ENCODE measurements at regions not wholly inside any gene's neighbourhood (a gene's known extent, or its start where the extent isn't known, plus 50 kb on each side); places are given as distances from the start of the nearest gene placed in this dataset.

DNA sequence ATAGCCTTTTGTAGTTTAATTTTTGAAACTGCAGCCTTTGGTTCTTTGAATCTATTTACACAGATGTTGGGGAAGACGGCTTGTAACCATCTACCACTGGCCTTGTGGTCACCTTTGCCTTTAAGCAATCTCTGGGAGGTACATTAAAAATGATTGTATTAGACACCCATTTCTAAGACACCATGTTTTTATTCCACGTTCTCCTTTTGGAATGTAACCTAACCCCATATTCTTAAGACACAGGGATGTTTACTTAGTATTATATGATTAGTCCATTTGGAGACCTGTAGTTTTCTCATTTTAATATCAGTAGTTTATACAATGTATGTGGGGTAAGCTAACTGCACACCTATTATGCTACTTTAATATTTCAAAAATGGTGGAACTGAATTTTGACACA, 175.1 kb upstream of the PLSCR5 start:
- ATAC-seq (replicated peaks in 1 of 2) (no peak), DNase-seq (no peak)
- no peaks in the 10 kb centered on the region for H3K4me1 Mint-ChIP-seq (ENCODE audit: low read depth)
- H3K27me3 Mint-ChIP-seq (ENCODE audit: low read depth), result no peaks in the 10 kb centered on the region
- H3K27ac Mint-ChIP-seq, result no peak overlapping the region
- H3K9me3 Mint-ChIP-seq, result peaks cover 0 to 1% of the 10 kb centered on the region in 2 donors
- no peaks in the 10 kb centered on the region for H3K36me3 Mint-ChIP-seq (ENCODE audit: insufficient read depth in 2 of 2)
- H3K4me3 Mint-ChIP-seq, result no peak overlapping the region

DNA sequence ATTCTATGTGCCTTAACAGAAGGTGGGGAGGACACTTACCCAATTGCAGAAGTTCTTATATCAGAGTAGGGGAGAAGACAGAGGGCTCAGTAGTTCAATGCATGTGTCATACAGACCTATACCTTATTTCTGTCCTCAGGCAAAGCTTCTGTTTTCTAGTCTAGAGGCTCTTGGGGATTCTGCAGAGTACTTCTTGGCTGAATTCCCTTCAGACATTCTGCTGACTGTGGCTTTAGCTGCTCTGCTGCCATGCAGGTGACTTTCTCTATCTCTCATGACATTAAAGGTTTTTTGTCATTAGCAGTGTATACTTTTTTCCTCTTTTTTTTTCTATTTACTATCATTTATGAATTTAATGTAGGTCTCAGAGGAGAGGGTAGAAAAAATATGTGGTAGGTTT, 172.8 kb upstream of the PLSCR5 start:
- H3K36me3 Mint-ChIP-seq (ENCODE audit: insufficient read depth in 2 of 2), result no peaks in the 10 kb centered on the region
- ATAC-seq (replicated peaks in 1 of 2) (no peak), DNase-seq (no peak)
- no peaks in the 10 kb centered on the region for H3K27me3 Mint-ChIP-seq (ENCODE audit: low read depth)
- H3K27ac Mint-ChIP-seq, result no peak overlapping the region
- H3K4me1 Mint-ChIP-seq (ENCODE audit: low read depth), result no peaks in the 10 kb centered on the region
- H3K9me3 Mint-ChIP-seq, result peaks cover 0 to 1% of the 10 kb centered on the region in 2 donors
- no peak overlapping the region for H3K4me3 Mint-ChIP-seq

DNA sequence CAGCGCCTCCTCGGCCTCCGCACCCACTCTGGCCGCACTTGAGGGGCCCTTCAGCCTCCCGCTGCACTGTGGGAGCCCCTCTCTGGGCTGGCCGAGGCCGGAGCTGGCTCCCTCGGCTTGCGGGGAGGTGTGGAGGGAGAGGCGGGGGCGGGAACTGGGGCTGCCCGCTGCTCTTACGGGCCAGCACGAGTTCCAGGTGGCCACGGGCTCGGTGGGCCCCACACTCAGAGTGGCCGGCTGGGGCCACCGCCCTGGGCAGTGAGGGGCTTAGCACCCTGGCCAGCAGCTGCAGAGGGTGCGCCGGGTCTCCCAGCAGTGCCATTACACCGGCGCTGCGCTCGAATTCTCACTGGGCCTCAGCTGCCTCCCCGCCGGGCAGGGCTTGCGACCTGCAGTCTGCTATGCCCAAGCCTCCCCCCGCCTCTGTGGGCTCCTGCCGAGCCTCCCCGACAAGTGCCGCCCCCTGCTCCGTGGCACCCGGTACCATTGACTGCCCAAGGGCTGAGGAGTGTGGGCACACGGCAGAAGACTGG, 167.1 kb upstream of the PLSCR5 start:
- no peak overlapping the region for H3K4me3 Mint-ChIP-seq
- ATAC-seq (replicated peaks in 1 of 2) (no peak), DNase-seq (no peak)
- H3K36me3 Mint-ChIP-seq (ENCODE audit: insufficient read depth in 2 of 2), result no peaks in the 10 kb centered on the region
- H3K9me3 Mint-ChIP-seq, result peaks cover 0 to 3% of the 10 kb centered on the region in 2 donors
- H3K27me3 Mint-ChIP-seq (ENCODE audit: low read depth), result no peaks in the 10 kb centered on the region
- H3K27ac Mint-ChIP-seq, result no peak overlapping the region
- no peaks in the 10 kb centered on the region for H3K4me1 Mint-ChIP-seq (ENCODE audit: low read depth)

DNA sequence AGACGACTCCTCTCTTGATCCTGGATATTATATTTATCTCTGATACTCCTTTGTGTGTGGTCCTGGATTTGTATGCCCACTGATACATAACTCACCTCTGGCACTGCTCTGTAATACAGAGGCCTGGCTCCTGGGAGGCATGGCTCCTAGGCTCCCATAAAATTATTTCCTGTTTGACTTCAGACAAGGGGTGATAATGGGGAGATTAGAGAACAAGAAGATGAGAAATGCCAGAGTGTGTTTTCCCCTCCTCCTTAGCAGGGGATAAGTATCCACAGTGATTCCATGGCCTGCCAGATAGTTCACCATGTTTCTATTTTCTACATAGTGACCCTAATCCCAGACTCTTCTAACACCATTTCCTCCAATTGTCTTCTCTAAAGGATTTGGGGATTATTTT, 165.7 kb upstream of the PLSCR5 start:
- H3K27me3 Mint-ChIP-seq (ENCODE audit: low read depth), result no peaks in the 10 kb centered on the region
- no peak overlapping the region for H3K4me3 Mint-ChIP-seq
- H3K36me3 Mint-ChIP-seq (ENCODE audit: insufficient read depth in 2 of 2), result no peaks in the 10 kb centered on the region
- no peak overlapping the region for H3K27ac Mint-ChIP-seq
- DNase-seq (no peak), ATAC-seq (replicated peaks in 1 of 2) (no peak)
- H3K9me3 Mint-ChIP-seq, result peaks cover 0 to 3% of the 10 kb centered on the region in 2 donors
- no peaks in the 10 kb centered on the region for H3K4me1 Mint-ChIP-seq (ENCODE audit: low read depth)

DNA sequence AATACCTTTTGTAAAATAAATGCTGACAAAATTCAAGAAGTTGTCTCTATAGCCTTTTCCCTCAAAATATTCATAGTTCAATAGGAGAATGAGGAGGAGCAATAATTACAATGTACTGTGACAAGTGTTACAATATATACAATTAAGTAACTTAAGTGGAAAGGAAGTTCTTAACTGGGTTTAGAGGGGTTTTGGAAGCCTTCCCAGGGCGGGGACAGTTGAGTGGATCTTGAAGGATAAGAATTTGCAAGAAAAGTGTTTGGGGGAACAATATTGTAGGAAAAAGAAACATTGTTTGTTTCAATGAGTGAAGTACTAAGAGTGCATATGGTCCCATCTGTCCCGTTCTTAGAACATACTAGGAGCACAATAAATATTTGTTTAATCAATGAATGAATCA, 165.2 kb upstream of the PLSCR5 start:
- Mint-ChIP-seq H3K4me1 (ENCODE audit: low read depth) (no peaks in the 10 kb centered on the region), H3K36me3 (ENCODE audit: insufficient read depth in 2 of 2) (no peaks in the 10 kb centered on the region), H3K9me3 (peaks cover 0 to 3% of the 10 kb centered on the region in 2 donors), H3K27me3 (ENCODE audit: low read depth) (no peaks in the 10 kb centered on the region), H3K27ac (no peak overlapping the region), H3K4me3 (no peak overlapping the region)
- DNase-seq (no peak), ATAC-seq (replicated peaks in 1 of 2) (no peak)

DNA sequence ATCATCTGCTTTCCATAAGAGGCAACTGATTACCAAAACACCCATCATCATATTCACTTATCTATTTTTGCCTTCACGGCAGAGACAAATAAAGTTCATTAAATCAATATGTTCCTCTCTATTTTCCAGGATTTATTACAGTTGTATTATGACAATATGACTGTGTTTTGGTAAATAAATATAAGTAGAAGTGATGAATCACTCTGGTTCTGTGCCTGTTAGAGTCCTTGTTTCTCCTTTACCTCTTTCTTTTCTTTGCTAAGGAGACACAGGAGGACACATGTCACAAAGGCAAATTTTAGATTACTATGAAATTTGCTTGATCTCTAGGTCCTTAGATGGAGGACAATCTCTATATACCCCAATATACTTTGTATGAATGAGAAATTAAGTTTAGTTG, 152.6 kb upstream of the PLSCR5 start:
- no peak overlapping the region for H3K4me3 Mint-ChIP-seq
- H3K4me1 Mint-ChIP-seq (ENCODE audit: low read depth), result no peaks in the 10 kb centered on the region

DNA sequence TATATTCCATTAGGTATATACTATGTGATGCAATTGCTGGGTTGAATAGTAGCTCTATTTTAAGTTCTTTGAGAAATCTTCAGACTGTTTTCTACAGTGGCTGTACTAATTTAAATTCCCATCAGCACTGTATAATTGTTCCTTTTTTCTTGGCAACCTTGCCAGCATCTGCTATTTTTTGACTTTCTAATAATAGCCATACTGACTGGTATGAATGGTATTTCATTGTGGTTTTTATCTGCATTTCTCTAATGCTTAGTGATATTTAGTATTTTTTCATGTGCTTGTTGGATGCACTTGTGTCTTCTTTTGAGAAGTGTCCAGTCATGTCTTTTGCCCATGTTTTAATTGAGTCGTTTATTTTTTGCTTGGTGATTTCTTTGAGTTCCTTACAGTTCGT, 145.1 kb upstream of the PLSCR5 start:
- no peaks in the 10 kb centered on the region for H3K27me3 Mint-ChIP-seq (ENCODE audit: low read depth)
- no peak overlapping the region for H3K4me3 Mint-ChIP-seq
- DNase-seq, result no peak
- ATAC-seq (replicated peaks in 1 of 2), result no peak
- no peaks in the 10 kb centered on the region for H3K4me1 Mint-ChIP-seq (ENCODE audit: low read depth)
- no peak overlapping the region for H3K27ac Mint-ChIP-seq
- peaks cover 0 to 8% of the 10 kb centered on the region in 2 donors for H3K9me3 Mint-ChIP-seq
- peaks cover 0 to 2% of the 10 kb centered on the region in 2 donors for H3K36me3 Mint-ChIP-seq (ENCODE audit: insufficient read depth in 2 of 2)

More for the DNA sequence above, 152.6 kb upstream of the PLSCR5 start:
- ATAC-seq (replicated peaks in 1 of 2) (no peak), DNase-seq (no peak)
- H3K27me3 Mint-ChIP-seq (ENCODE audit: low read depth), result no peaks in the 10 kb centered on the region
- H3K36me3 Mint-ChIP-seq (ENCODE audit: insufficient read depth in 2 of 2), result no peaks in the 10 kb centered on the region
- no peak overlapping the region for H3K27ac Mint-ChIP-seq
- H3K9me3 Mint-ChIP-seq, result peaks cover 0 to 4% of the 10 kb centered on the region in 2 donors

DNA sequence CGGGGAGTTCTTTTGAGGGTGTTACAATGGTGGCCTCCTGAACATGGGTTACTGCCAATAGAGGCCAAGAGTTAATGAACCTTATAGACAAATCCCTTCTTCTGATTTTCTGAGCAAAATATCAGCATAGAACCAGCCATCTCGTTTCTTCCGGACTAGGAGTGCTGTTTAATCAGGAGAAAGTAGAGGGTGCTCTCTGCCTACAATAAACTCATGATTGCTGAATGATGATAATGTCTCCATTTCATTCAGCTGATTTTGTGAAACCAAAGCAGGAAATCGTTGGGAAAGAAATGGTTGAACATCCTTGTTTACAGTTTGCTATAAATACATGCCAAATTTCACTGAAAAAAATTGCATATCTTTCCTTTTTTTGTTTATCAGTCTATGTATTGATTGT, 142.8 kb upstream of the PLSCR5 start:
- no peak for DNase-seq
- peaks cover 4% of the 10 kb centered on the region in 2 donors for H3K9me3 Mint-ChIP-seq
- H3K4me3 Mint-ChIP-seq, result no peak overlapping the region
- no peaks in the 10 kb centered on the region for H3K4me1 Mint-ChIP-seq (ENCODE audit: low read depth)
- H3K36me3 Mint-ChIP-seq (ENCODE audit: insufficient read depth in 2 of 2), result peaks cover 0 to 2% of the 10 kb centered on the region in 2 donors
- H3K27ac Mint-ChIP-seq, result no peak overlapping the region
- H3K27me3 Mint-ChIP-seq (ENCODE audit: low read depth), result no peaks in the 10 kb centered on the region
- no peak for ATAC-seq (replicated peaks in 1 of 2)

DNA sequence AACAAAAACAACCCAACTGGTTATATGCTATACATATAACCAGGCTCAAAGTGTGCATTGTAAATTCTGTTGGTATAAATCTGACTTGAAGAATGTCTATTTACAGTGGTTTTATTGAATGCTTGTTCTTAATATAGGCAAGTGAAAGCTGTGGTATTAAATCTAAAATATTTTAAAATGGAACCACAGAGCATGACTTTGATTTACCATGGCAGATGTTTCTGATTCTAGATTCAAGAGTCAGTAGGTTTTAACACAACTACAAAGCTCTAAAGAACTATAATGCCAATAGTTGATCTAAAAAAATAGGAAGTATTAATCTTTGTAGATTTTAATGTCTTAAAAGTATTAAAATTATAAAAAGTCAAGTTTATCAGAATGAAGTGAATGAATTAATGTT, 141.9 kb upstream of the PLSCR5 start:
- Mint-ChIP-seq H3K36me3 (ENCODE audit: insufficient read depth in 2 of 2) (no peaks in the 10 kb centered on the region), H3K9me3 (peaks cover 2 to 4% of the 10 kb centered on the region in 2 donors), H3K27ac (no peak overlapping the region), H3K4me1 (ENCODE audit: low read depth) (no peaks in the 10 kb centered on the region), H3K4me3 (no peak overlapping the region), H3K27me3 (ENCODE audit: low read depth) (no peaks in the 10 kb centered on the region)
- DNase-seq (no peak), ATAC-seq (replicated peaks in 1 of 2) (no peak)

DNA sequence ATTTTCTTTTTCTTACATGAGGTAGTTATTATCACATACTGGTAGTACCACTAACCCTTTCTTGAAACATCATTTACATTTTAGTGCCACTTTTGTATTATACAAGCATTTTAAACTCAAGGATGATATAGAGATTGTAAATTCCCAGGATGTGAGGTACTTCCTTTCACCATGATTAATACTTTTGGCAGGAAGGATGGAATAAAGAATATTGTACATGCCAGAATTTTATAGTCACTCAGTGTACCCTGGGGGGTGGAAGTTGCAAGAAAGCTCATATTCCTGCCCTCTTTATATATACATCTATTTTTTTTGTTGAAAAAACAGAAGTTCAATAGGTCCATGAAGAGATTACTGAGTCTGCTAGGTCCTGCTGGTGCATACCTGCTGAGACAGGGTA, 141.0 kb upstream of the PLSCR5 start:
- H3K4me1 Mint-ChIP-seq (ENCODE audit: low read depth), result no peaks in the 10 kb centered on the region
- H3K36me3 Mint-ChIP-seq (ENCODE audit: insufficient read depth in 2 of 2), result no peaks in the 10 kb centered on the region
- no peak overlapping the region for H3K4me3 Mint-ChIP-seq
- H3K27me3 Mint-ChIP-seq (ENCODE audit: low read depth), result no peaks in the 10 kb centered on the region
- DNase-seq (no peak), ATAC-seq (replicated peaks in 1 of 2) (no peak)
- H3K9me3 Mint-ChIP-seq, result peaks cover 2 to 4% of the 10 kb centered on the region in 2 donors
- H3K27ac Mint-ChIP-seq, result no peak overlapping the region

DNA sequence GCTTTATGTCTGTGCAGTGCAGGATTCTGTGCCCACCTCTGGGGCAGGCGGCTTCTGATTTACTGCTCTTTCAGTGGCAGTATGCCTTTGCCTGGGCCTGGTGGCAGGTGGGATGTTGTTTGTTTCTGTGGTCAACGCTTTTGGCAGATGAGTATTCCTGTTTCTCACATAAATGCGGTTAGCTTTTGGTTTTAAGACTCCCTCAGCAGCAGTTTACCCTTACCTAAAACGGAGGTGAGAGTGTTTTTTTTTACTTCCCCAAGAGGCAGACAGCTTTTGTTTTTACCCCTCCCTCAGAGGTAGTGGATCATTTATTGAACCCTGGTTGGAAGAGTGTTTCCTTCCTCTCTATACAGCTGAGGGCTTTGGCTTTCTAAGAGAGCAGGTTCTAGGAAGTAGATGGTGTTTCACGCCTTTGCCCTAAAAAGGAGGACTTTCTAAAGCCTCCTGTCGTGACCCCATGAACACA, 134.1 kb upstream of the PLSCR5 start:
- no peak for DNase-seq
- H3K4me3 Mint-ChIP-seq, result no peak overlapping the region
- no peak overlapping the region for H3K27ac Mint-ChIP-seq
- peaks cover 0 to 2% of the 10 kb centered on the region in 2 donors for H3K36me3 Mint-ChIP-seq (ENCODE audit: insufficient read depth in 2 of 2)
- H3K27me3 Mint-ChIP-seq (ENCODE audit: low read depth), result no peaks in the 10 kb centered on the region
- peaks cover 0 to 1% of the 10 kb centered on the region in 2 donors for H3K9me3 Mint-ChIP-seq
- no peak for ATAC-seq (replicated peaks in 1 of 2)
- no peaks in the 10 kb centered on the region for H3K4me1 Mint-ChIP-seq (ENCODE audit: low read depth)

DNA sequence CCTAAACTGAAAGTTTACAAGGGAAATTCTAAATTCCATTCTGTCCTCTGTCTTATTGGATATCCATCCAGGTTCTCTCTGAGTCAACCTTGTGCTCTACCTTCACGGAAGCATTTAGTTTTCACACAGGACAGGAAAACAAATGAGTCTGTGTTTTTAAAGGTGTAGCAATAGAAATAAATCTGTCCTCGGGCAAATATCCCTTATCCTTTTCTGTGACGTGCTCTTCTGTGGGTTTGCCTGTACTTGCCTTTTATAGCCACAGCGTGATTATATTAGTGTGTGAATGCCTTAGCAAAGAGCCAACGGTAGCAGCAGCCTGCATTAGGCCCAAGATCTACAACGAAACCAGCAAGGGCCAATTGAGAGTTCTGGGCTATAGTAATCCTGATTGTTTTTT, 127.2 kb upstream of the PLSCR5 start:
- Mint-ChIP-seq H3K27me3 (ENCODE audit: low read depth) (no peaks in the 10 kb centered on the region), H3K36me3 (ENCODE audit: insufficient read depth in 2 of 2) (peaks cover 0 to 2% of the 10 kb centered on the region in 2 donors), H3K27ac (no peak overlapping the region), H3K4me3 (no peak overlapping the region), H3K9me3 (peaks cover 1 to 2% of the 10 kb centered on the region in 2 donors), H3K4me1 (ENCODE audit: low read depth) (no peaks in the 10 kb centered on the region)
- DNase-seq (no peak), ATAC-seq (replicated peaks in 1 of 2) (no peak)

DNA sequence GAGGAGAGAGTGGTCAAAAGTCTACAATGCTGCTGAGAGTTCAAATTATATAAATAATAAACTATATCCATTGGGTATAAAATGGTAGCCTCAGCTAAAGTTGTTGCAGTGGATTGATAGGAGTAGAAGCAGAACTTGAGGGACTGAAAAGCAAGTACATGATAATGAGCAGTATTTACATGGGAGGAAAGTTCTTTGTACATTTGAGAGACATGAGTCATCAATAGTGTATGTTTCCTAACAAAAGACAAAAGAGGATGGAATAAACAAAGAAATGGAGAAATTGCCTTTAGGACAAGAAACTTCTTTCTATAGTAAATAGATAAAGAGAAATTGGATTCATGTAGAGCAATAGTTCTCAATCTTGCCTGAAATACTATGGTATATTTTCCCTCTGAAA, 110.0 kb upstream of the PLSCR5 start:
- Mint-ChIP-seq H3K9me3 (peaks cover 3 to 5% of the 10 kb centered on the region in 2 donors), H3K27ac (no peak overlapping the region), H3K36me3 (ENCODE audit: insufficient read depth in 2 of 2) (peaks cover 0 to 2% of the 10 kb centered on the region in 2 donors), H3K4me3 (no peak overlapping the region), H3K4me1 (ENCODE audit: low read depth) (no peaks in the 10 kb centered on the region), H3K27me3 (ENCODE audit: low read depth) (no peaks in the 10 kb centered on the region)
- ATAC-seq (replicated peaks in 1 of 2) (no peak), DNase-seq (no peak)

DNA sequence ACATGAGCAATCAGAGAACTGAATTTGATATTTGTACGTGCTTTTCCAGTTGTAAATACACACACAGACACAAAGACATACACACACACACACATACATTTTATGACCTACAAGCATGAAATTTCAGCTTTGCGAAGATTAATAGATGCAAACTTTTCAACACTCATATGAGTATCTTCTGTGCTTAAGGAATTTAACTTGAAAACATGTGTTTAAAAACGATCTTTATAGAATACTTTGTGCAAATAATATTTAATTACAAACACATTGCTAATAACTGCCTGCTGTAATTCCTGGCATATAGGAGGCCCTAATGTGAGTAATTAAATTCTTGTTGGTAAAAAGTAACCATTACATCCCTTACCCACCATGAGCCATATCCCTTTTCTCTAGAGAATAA, 107.7 kb upstream of the PLSCR5 start:
- no peaks in the 10 kb centered on the region for H3K4me1 Mint-ChIP-seq (ENCODE audit: low read depth)
- DNase-seq (no peak), ATAC-seq (replicated peaks in 1 of 2) (no peak)
- H3K27ac Mint-ChIP-seq, result no peak overlapping the region
- H3K4me3 Mint-ChIP-seq, result no peak overlapping the region
- no peaks in the 10 kb centered on the region for H3K27me3 Mint-ChIP-seq (ENCODE audit: low read depth)
- H3K36me3 Mint-ChIP-seq (ENCODE audit: insufficient read depth in 2 of 2), result peaks cover 0 to 2% of the 10 kb centered on the region in 2 donors
- peaks cover 3 to 5% of the 10 kb centered on the region in 2 donors for H3K9me3 Mint-ChIP-seq

Data from activated T-cell treated with anti-CD3 and anti-CD28 coated beads, Interleukin-2, amount 50 U/mL, for 72 hours (primary cell).